ENCODE measurements at regions not wholly inside any gene's neighbourhood (a gene's known extent, or its start where the extent isn't known, plus 50 kb on each side); places are given as distances from the start of the nearest gene placed in this dataset.

- TF ChIP-seq POLR2A (IDR thresholded peaks at IDR 0.05) (no peak), CTCF (IDR thresholded peaks at IDR 0.05) (no peak), POLR2AphosphoS5 (IDR thresholded peaks at IDR 0.05) (no peak)
Measured at GRCh38 chr1:79796434-79796833, 789.9 kb upstream of the ADGRL4 start.

Data from sigmoid colon (tissue), 4 donors.